GM12891 (cell line): ENCODE measurements at regions not wholly inside any gene's neighbourhood (a gene's known extent, or its start where the extent isn't known, plus 50 kb on each side); places are given as distances from the start of the nearest gene placed in this dataset.

Experiments
- POLR2A ChIP-seq: IDR thresholded peaks from 2 replicates; pipeline ENCODE4 v1.6.1; 2011; ENCODE audit warnings: low read depth, low read length, control low read depth
- SPI1 ChIP-seq: IDR thresholded peaks from 2 replicates; pipeline ENCODE4 v1.6.1; 2011; ENCODE audit warnings: low read depth, low read length, control low read depth
- TAF1 ChIP-seq: IDR thresholded peaks from 2 replicates; pipeline ENCODE4 v1.6.1; 2011; ENCODE audit warnings: low read depth, low read length, control low read depth

DNA sequence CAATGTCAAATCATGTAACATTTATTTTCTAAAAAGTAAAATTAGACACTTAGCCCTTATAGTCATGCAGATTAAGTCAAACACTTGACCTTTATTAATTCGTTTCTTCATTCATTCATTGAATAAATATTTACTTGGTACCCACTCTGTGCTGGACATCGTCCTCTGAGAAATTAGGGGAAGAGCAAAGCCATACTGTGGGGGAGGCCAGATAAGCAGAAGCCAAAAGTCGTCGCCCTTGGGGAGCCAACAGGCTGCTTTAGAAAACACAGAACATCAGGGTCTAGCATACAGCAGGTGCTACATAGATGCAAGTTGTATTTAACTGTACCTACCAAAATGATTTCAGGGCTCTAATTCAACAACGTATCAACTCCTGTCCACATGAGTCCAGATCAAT is 66.1 kb upstream of the PROX1 start:
- no peak for TF ChIP-seq POLR2A
- no peak for TF ChIP-seq SPI1
- TF ChIP-seq TAF1, result no peak
